NB4 (cell line): ENCODE measurements at regions not wholly inside any gene's neighbourhood (a gene's known extent, or its start where the extent isn't known, plus 50 kb on each side); places are given as distances from the start of the nearest gene placed in this dataset.

Experiments
- CTCF ChIP-seq: IDR thresholded peaks from one replicate; pipeline ENCODE4 v1.5.1; 2012; ENCODE audit warnings: low read depth, low read length
- MAX ChIP-seq: IDR thresholded peaks from 2 replicates; pipeline ENCODE4 v1.6.1; 2011; ENCODE audit warnings: low read depth, low read length
- MYC ChIP-seq: IDR thresholded peaks from 2 replicates; pipeline ENCODE4 v1.6.1; 2011; ENCODE audit warnings: low read depth, low read length
- POLR2A ChIP-seq: IDR thresholded peaks from 2 replicates; pipeline ENCODE4 v1.6.1; 2011; ENCODE audit warnings: mild to moderate bottlenecking; ENCODE audit not compliant: insufficient read length; ENCODE audit errors: extremely low read depth

DNA sequence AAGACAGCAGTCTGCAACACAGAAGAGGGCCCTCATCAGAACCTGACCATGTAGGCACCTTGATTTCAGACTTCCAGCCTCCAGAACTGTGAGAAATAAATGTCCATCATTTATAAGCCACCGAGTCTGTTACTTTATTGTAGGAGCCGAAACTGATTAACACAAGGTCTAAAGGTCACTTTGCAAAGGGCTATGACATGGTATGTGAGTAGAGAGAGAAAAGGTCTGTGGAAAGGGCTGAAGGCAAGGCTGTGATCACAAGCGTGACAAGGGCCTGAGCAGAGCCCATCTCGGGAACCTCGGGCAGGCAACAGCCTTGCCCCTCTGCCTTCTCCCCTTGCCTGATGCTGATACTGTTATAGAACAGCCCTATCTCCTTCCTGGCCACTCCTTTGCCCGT, 73.4 kb upstream of the TEAD1 start:
- TF ChIP-seq CTCF (no peak), MAX (no peak), POLR2A (no peak), MYC (no peak)
